ENCODE measurements at regions not wholly inside any gene's neighbourhood (a gene's known extent, or its start where the extent isn't known, plus 50 kb on each side); places are given as distances from the start of the nearest gene placed in this dataset.

DNA sequence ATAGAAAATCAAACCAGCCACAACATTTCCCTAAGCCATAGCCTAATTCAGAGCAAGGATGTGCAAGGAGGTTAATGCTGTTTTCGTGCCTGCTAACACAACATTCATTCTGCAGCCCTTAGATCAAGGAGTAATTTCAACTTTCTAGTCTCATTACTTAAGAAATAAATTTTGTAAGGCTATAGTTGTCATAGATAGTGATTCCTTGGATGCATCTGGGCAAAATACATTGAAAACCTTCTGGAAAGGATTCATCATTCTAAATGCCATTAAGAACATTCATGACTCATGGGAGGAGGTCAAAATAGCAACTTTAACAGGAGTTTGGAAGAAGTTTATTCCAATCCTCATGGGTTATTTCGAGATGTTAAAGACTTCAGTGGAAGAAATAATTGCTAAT is 283.2 kb downstream of the RPAP3 start:
- H3K4me1 ChIP-seq (ENCODE audit: control insufficient read depth, insufficient read depth, low read length), result no peaks in the 10 kb centered on the region
- intact Hi-C loops (cut with DNase I), result no loop called here
- H3K27me3 ChIP-seq (ENCODE audit: control insufficient read depth, insufficient read depth), result no peaks in the 10 kb centered on the region
- DNase-seq (no peak), ATAC-seq (no peak)
- no peak overlapping the region for H3K4me3 ChIP-seq (ENCODE audit: low read length)
- WGBS, result 57% methylated on average over 2 of the region's 2 CpGs
- H3K27ac ChIP-seq (ENCODE audit: low read length), result no peak overlapping the region
- no peaks in the 10 kb centered on the region for H3K9me3 ChIP-seq (ENCODE audit: control insufficient read depth, low read length)

GRCh38 chr12:47419497-47419896 is 286.3 kb downstream of the RPAP3 start:
- DNase-seq (no peak), ATAC-seq (no peak)
- no peaks in the 10 kb centered on the region for H3K4me1 ChIP-seq (ENCODE audit: control insufficient read depth, insufficient read depth, low read length)
- H3K9me3 ChIP-seq (ENCODE audit: control insufficient read depth, low read length), result no peaks in the 10 kb centered on the region
- intact Hi-C loops (cut with DNase I), result no loop called here
- H3K4me3 ChIP-seq (ENCODE audit: low read length), result no peak overlapping the region
- no peaks in the 10 kb centered on the region for H3K27me3 ChIP-seq (ENCODE audit: control insufficient read depth, insufficient read depth)
- WGBS, result 77% methylated on average over 2 of the region's 2 CpGs
- no peak overlapping the region for H3K27ac ChIP-seq (ENCODE audit: low read length)

DNA sequence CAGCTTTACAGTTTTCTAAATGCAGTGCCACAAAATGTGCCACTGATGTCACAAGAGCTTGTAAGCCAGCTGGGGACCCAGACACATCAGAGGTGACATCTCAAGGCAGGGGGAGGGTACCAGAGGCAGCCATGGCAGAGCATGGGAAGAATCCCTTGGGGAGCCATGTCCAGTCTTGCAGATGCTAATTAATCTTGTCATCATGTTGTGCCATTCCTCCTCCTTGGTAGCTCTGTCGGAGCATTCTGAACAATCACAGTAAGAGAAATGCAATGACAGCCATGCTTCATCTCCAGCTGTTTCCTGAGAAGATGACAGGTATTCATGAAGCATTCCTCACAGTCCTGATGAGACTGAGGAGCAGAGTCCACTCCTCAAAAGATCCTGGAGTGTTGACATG is 287.9 kb downstream of the RPAP3 start:
- H3K4me1 ChIP-seq (ENCODE audit: control insufficient read depth, insufficient read depth, low read length), result no peaks in the 10 kb centered on the region
- H3K9me3 ChIP-seq (ENCODE audit: control insufficient read depth, low read length), result no peaks in the 10 kb centered on the region
- 59% methylated on average over 1 of the region's 1 CpG for WGBS
- H3K27ac ChIP-seq (ENCODE audit: low read length), result no peak overlapping the region
- no peaks in the 10 kb centered on the region for H3K27me3 ChIP-seq (ENCODE audit: control insufficient read depth, insufficient read depth)
- DNase-seq (no peak), ATAC-seq (no peak)
- intact Hi-C loops (cut with DNase I), result no loop called here
- no peak overlapping the region for H3K4me3 ChIP-seq (ENCODE audit: low read length)

DNA sequence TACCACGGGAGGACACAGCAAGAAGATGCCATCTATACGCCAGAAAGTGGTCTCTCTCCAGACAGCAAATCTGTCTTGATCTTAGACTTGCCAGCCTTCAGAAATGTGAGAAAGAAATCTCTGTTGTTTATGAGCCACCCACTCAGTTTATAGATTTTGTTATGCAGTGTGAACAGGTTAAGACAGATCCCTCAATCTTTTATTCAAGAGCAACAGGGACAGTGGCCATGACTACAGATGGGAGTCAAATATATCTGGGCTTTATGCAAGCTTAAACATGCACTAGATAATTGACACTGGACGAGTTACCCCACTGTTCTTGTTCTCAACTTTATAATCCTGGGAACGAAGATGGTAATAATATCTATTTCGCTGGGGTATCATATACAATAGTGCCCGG is 288.7 kb downstream of the RPAP3 start:
- 71% methylated on average over 6 of the region's 6 CpGs for WGBS
- H3K4me3 ChIP-seq (ENCODE audit: low read length), result no peak overlapping the region
- intact Hi-C loops (cut with DNase I), result no loop called here
- H3K27ac ChIP-seq (ENCODE audit: low read length), result no peak overlapping the region
- no peaks in the 10 kb centered on the region for H3K9me3 ChIP-seq (ENCODE audit: control insufficient read depth, low read length)
- H3K4me1 ChIP-seq (ENCODE audit: control insufficient read depth, insufficient read depth, low read length), result no peaks in the 10 kb centered on the region
- no peaks in the 10 kb centered on the region for H3K27me3 ChIP-seq (ENCODE audit: control insufficient read depth, insufficient read depth)
- DNase-seq (no peak), ATAC-seq (no peak)

GRCh38 chr12:47415054-47415453 is 290.8 kb downstream of the RPAP3 start:
- 55% methylated on average over 4 of the region's 4 CpGs for WGBS
- DNase-seq (no peak), ATAC-seq (no peak)
- Histone ChIP-seq H3K4me3 (ENCODE audit: low read length) (no peak overlapping the region), H3K4me1 (ENCODE audit: control insufficient read depth, insufficient read depth, low read length) (no peaks in the 10 kb centered on the region), H3K9me3 (ENCODE audit: control insufficient read depth, low read length) (no peaks in the 10 kb centered on the region), H3K27ac (ENCODE audit: low read length) (no peak overlapping the region), H3K27me3 (ENCODE audit: control insufficient read depth, insufficient read depth) (no peaks in the 10 kb centered on the region)
- intact Hi-C loops (cut with DNase I), result no loop called here

DNA sequence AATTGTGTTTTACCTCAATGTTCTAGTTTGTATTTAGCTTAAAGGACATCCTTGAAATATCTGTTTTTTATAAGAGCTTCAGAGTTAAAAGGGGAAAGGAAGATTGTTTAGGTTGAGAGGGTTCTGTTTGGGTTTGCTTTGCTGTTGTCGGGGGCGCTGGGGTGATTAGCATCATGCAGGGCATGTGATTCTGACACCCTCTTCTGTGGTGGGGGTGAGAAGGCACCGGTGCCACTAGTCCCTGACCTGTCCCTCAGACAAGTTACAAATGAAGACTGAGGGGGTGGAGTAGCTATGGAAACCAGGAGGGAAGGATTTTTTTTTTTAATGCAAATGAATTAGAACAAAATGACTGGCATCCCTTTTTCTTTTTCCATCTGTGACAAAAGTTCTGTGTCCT is 291.3 kb downstream of the RPAP3 start:
- H3K27me3 ChIP-seq (ENCODE audit: control insufficient read depth, insufficient read depth), result no peaks in the 10 kb centered on the region
- intact Hi-C loops (cut with DNase I), result no loop called here
- DNase-seq (no peak), ATAC-seq (no peak)
- WGBS, result 70% methylated on average over 3 of the region's 3 CpGs
- no peaks in the 10 kb centered on the region for H3K4me1 ChIP-seq (ENCODE audit: control insufficient read depth, insufficient read depth, low read length)
- no peaks in the 10 kb centered on the region for H3K9me3 ChIP-seq (ENCODE audit: control insufficient read depth, low read length)
- H3K27ac ChIP-seq (ENCODE audit: low read length), result no peak overlapping the region
- H3K4me3 ChIP-seq (ENCODE audit: low read length), result no peak overlapping the region

DNA sequence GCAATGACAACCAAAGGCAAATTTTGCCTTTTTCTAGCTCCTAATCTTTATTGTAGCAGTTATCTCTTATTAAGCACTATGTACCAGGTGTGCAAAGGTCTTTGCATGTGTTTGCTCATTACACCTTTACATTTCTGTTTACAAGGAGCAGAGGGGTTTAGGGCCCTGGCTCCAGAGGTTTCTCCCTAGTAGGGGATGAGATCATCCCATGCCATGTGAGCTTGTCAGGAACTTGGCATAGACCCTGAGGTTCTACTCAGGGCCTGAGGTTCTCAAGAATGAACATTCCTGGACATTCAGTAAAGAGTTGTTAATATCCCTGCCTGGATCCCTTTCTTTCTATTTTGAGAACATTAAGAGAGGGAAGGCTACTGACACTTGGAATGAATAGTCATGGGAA is 292.0 kb downstream of the RPAP3 start:
- Histone ChIP-seq H3K27ac (ENCODE audit: low read length) (no peak overlapping the region), H3K27me3 (ENCODE audit: control insufficient read depth, insufficient read depth) (no peaks in the 10 kb centered on the region), H3K9me3 (ENCODE audit: control insufficient read depth, low read length) (no peaks in the 10 kb centered on the region), H3K4me3 (ENCODE audit: low read length) (no peak overlapping the region), H3K4me1 (ENCODE audit: control insufficient read depth, insufficient read depth, low read length) (no peaks in the 10 kb centered on the region)
- ATAC-seq (no peak), DNase-seq (no peak)
- intact Hi-C loops (cut with DNase I), result no loop called here

- intact Hi-C loops (cut with DNase I), result no loop called here
- WGBS, result 87% methylated on average over 3 of the region's 3 CpGs
- Histone ChIP-seq H3K9me3 (ENCODE audit: control insufficient read depth, low read length) (no peaks in the 10 kb centered on the region), H3K27ac (ENCODE audit: low read length) (no peak overlapping the region), H3K4me1 (ENCODE audit: control insufficient read depth, insufficient read depth, low read length) (peaks cover 2% of the 10 kb centered on the region), H3K4me3 (ENCODE audit: low read length) (no peak overlapping the region), H3K27me3 (ENCODE audit: control insufficient read depth, insufficient read depth) (no peaks in the 10 kb centered on the region)
- no peak for ATAC-seq
- DNase-seq, result no peak
These were observed 293.1 kb downstream of the RPAP3 start for GRCh38 chr12:47412601-47413236.

DNA sequence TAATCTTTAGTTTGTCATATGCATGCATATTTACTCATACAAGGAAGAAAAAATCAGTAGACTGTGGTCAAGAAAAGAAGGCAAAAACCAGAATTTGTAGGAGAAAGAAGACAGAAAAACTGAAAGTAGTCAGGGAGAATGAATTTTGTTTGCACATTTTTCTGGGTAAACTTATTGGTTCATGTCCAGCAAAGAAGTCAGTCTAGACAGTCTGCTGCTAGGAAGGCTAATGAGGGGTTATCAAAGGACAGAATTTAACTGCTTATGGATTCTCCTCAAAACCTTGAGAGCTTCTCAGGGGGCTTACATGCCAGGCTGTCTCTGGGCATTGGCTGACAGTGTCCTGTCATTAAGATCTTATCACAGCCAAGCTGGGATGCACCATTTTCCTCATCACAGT is 293.9 kb downstream of the RPAP3 start:
- H3K9me3 ChIP-seq (ENCODE audit: control insufficient read depth, low read length), result no peaks in the 10 kb centered on the region
- H3K4me1 ChIP-seq (ENCODE audit: control insufficient read depth, insufficient read depth, low read length), result peaks cover 2% of the 10 kb centered on the region
- H3K27ac ChIP-seq (ENCODE audit: low read length), result no peak overlapping the region
- no peaks in the 10 kb centered on the region for H3K27me3 ChIP-seq (ENCODE audit: control insufficient read depth, insufficient read depth)
- ATAC-seq, result no peak
- no peak for DNase-seq
- intact Hi-C loops (cut with DNase I), result no loop called here
- no peak overlapping the region for H3K4me3 ChIP-seq (ENCODE audit: low read length)

- H3K27me3 ChIP-seq (ENCODE audit: control insufficient read depth, insufficient read depth), result no peaks in the 10 kb centered on the region
- H3K9me3 ChIP-seq (ENCODE audit: control insufficient read depth, low read length), result no peaks in the 10 kb centered on the region
- no peak for ATAC-seq
- intact Hi-C loops (cut with DNase I), result no loop called here
- H3K27ac ChIP-seq (ENCODE audit: low read length), result no peak overlapping the region
- peaks cover 2% of the 10 kb centered on the region for H3K4me1 ChIP-seq (ENCODE audit: control insufficient read depth, insufficient read depth, low read length)
- no peak for DNase-seq
- WGBS, result 88% methylated on average over 3 of the region's 3 CpGs
- H3K4me3 ChIP-seq (ENCODE audit: low read length), result no peak overlapping the region
These were observed 295.0 kb downstream of the RPAP3 start for GRCh38 chr12:47410862-47411261.

- no peaks in the 10 kb centered on the region for H3K9me3 ChIP-seq (ENCODE audit: control insufficient read depth, low read length)
- H3K4me1 ChIP-seq (ENCODE audit: control insufficient read depth, insufficient read depth, low read length), result peaks cover 2% of the 10 kb centered on the region
- DNase-seq, result no peak
- H3K4me3 ChIP-seq (ENCODE audit: low read length), result no peak overlapping the region
- no peaks in the 10 kb centered on the region for H3K27me3 ChIP-seq (ENCODE audit: control insufficient read depth, insufficient read depth)
- H3K27ac ChIP-seq (ENCODE audit: low read length), result no peak overlapping the region
- no peak for ATAC-seq
- intact Hi-C loops (cut with DNase I), result no loop called here
These were observed 295.4 kb downstream of the RPAP3 start for GRCh38 chr12:47410383-47410782.

DNA sequence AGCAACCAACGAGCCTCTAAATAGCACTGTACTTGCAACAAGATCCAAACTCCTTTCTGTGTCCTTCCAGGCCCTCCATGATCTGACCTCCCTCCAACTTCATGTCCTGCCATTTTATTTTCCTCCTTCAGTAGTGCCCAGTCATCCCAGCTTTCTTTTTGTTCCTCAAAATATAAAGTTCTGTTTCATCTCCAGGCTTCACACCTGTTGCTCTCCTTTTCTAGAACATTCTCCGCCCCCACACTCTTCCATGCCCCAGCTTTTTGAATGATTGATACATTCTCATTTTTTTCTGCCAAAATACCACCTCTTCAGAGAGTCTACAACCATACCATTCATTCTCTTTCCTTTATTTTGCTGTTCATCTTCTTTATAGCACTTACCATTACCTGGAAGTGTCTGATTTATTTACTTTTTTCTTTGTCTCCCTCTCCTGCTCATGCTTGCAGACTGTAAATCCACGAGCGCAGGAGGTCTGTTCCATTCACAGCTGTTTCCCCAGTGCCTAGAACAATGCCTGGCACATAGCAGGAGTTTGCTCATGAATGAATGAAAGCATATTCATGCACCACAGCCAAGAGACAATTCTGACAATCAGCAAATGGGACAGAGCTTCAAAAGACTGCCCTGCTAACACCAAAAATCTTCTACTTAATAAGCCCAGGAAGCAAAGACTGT is 296.4 kb downstream of the RPAP3 start:
- ATAC-seq, result no peak
- intact Hi-C loops (cut with DNase I), result no loop called here
- 82% methylated on average over 4 of the region's 4 CpGs for WGBS

More for the DNA sequence above, 296.4 kb downstream of the RPAP3 start:
- Histone ChIP-seq H3K4me3 (ENCODE audit: low read length) (no peak overlapping the region), H3K27ac (ENCODE audit: low read length) (no peak overlapping the region), H3K9me3 (ENCODE audit: control insufficient read depth, low read length) (no peaks in the 10 kb centered on the region), H3K4me1 (ENCODE audit: control insufficient read depth, insufficient read depth, low read length) (peaks cover 2% of the 10 kb centered on the region), H3K27me3 (ENCODE audit: control insufficient read depth, insufficient read depth) (no peaks in the 10 kb centered on the region)
- no peak for DNase-seq

Data from right cardiac atrium (tissue), 5 donors.